Astrocyte (in vitro differentiated cells and primary cell): ENCODE measurements at regions not wholly inside any gene's neighbourhood (a gene's known extent, or its start where the extent isn't known, plus 50 kb on each side); places are given as distances from the start of the nearest gene placed in this dataset.

Experiments used
- EZH2 ChIP-seq: IDR thresholded peaks from 2 replicates; pipeline ENCODE4 v1.6.1; 2012; ENCODE audit warnings: mild to moderate bottlenecking, low read length, inconsistent platforms; ENCODE audit not compliant: insufficient read depth
- TF ChIP-seq, protein P1 (sequence below): IDR thresholded peaks from 2 replicates; pipeline ENCODE4 v1.5.1; 2011; ENCODE audit warnings: low read depth, mild to moderate bottlenecking, inconsistent platforms, low read length, moderate library complexity; ENCODE audit not compliant: insufficient read depth

DNA sequence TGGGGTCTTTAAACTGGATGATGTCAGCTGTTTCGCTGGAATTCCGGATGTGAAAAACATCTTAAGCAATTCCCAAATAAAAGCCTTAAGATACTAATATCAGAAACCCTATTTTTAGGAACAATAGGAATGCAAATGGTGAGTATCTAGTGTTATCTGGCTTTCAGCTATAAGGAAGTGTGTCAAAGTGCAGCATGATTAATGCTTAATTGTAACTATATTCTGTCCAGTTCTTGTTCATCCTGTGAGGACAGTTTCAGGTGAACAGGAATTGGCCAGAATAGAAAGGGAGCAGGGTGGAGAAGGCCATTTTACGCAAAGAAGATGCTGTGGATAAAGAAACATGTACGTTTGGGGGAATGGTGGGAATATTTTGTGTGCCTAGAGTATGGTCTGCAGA, 108.2 kb downstream of the RASSF10 start:
- TF ChIP-seq, protein P1, sequence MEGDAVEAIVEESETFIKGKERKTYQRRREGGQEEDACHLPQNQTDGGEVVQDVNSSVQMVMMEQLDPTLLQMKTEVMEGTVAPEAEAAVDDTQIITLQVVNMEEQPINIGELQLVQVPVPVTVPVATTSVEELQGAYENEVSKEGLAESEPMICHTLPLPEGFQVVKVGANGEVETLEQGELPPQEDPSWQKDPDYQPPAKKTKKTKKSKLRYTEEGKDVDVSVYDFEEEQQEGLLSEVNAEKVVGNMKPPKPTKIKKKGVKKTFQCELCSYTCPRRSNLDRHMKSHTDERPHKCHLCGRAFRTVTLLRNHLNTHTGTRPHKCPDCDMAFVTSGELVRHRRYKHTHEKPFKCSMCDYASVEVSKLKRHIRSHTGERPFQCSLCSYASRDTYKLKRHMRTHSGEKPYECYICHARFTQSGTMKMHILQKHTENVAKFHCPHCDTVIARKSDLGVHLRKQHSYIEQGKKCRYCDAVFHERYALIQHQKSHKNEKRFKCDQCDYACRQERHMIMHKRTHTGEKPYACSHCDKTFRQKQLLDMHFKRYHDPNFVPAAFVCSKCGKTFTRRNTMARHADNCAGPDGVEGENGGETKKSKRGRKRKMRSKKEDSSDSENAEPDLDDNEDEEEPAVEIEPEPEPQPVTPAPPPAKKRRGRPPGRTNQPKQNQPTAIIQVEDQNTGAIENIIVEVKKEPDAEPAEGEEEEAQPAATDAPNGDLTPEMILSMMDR, result no peak
- TF ChIP-seq EZH2, result no peak
